COR-L47 (cell line): ENCODE measurements at regions not wholly inside any gene's neighbourhood (a gene's known extent, or its start where the extent isn't known, plus 50 kb on each side); places are given as distances from the start of the nearest gene placed in this dataset.
"Not testable (repeated sequence)": the region's sequence is repeated elsewhere in the genome, so short reads cannot be mapped to it uniquely, and the experiment has no call there.

ENCODE experiments used
- DNase-seq: peaks from one replicate; lab custom pipeline; 2025; lab: John Stamatoyannopoulos, UW

GRCh38 chr1:5125208-5125607 lies 470.8 kb downstream of the AJAP1 start:
- no peak for DNase-seq

GRCh38 chr1:5120559-5120958 lies 466.1 kb downstream of the AJAP1 start:
- DNase-seq: no peak

GRCh38 chr1:5119366-5120234 lies 465.2 kb downstream of the AJAP1 start:
- no peak for DNase-seq

GRCh38 chr1:5118771-5119170 lies 464.4 kb downstream of the AJAP1 start:
- not testable (repeated sequence) for DNase-seq

- not testable (repeated sequence) for DNase-seq
These were observed 463.9 kb downstream of the AJAP1 start for GRCh38 chr1:5118292-5118691.

- DNase-seq: no peak
These were observed 457.2 kb downstream of the AJAP1 start for GRCh38 chr1:5111581-5111980.

GRCh38 chr1:5110508-5110907 lies 456.1 kb downstream of the AJAP1 start:
- DNase-seq: no peak

- peak; percentile 90 for DNase-seq
These were observed 455.2 kb downstream of the AJAP1 start for GRCh38 chr1:5109633-5110032.

GRCh38 chr1:5108740-5109139 lies 454.3 kb downstream of the AJAP1 start:
- DNase-seq: peak; percentile 4

GRCh38 chr1:5105744-5106143 lies 451.3 kb downstream of the AJAP1 start:
- no peak for DNase-seq

GRCh38 chr1:5099558-5099957 lies 445.1 kb downstream of the AJAP1 start:
- DNase-seq: peak; percentile 68

GRCh38 chr1:5098981-5099385 lies 444.6 kb downstream of the AJAP1 start:
- DNase-seq: peak; percentile 70

- DNase-seq: no peak
These were observed 438.6 kb downstream of the AJAP1 start for GRCh38 chr1:5093042-5093441.

- DNase-seq: no peak
These were observed 430.3 kb downstream of the AJAP1 start for GRCh38 chr1:5084676-5085075.

GRCh38 chr1:5067246-5067645 lies 412.8 kb downstream of the AJAP1 start:
- DNase-seq: no peak

- no peak for DNase-seq
These were observed 399.3 kb downstream of the AJAP1 start for GRCh38 chr1:5053744-5054143.

- DNase-seq: no peak
These were observed 374.7 kb downstream of the AJAP1 start for GRCh38 chr1:5029136-5029535.

GRCh38 chr1:5012249-5012648 lies 357.8 kb downstream of the AJAP1 start:
- no peak for DNase-seq

- no peak for DNase-seq
These were observed 356.2 kb downstream of the AJAP1 start for GRCh38 chr1:5010656-5011055.

- DNase-seq: no peak
These were observed 355.8 kb downstream of the AJAP1 start for GRCh38 chr1:5010236-5010635.

- DNase-seq: no peak
These were observed 355.1 kb downstream of the AJAP1 start for GRCh38 chr1:5009376-5010065.

GRCh38 chr1:5005171-5005570 lies 350.8 kb downstream of the AJAP1 start:
- no peak for DNase-seq

GRCh38 chr1:5002676-5003075 lies 348.3 kb downstream of the AJAP1 start:
- no peak for DNase-seq
